ENCODE measurements at regions not wholly inside any gene's neighbourhood (a gene's known extent, or its start where the extent isn't known, plus 50 kb on each side); places are given as distances from the start of the nearest gene placed in this dataset.

GRCh38 chr5:56745864-56746263 is 69.5 kb upstream of the MAP3K1 start:
- Histone ChIP-seq H3K9me3 (no peaks in the 10 kb centered on the region), H3K4me1 (no peaks in the 10 kb centered on the region), H3K36me3 (no peaks in the 10 kb centered on the region), H3K4me3 (no peak overlapping the region), H3K27ac (peak overlapping the region in 1 of 4 donors; percentile 32), H3K27me3 (no peaks in the 10 kb centered on the region)
- TF ChIP-seq POLR2A (IDR thresholded peaks at IDR 0.05) (no peak), CTCF (IDR thresholded peaks at IDR 0.05) (no peak)
- peak in 2 of 3 donors; percentile 54 to 59 for DNase-seq

GRCh38 chr5:56740868-56741267 is 74.5 kb upstream of the MAP3K1 start:
- H3K36me3 ChIP-seq: no peaks in the 10 kb centered on the region
- TF ChIP-seq CTCF (IDR thresholded peaks at IDR 0.05) (no peak), POLR2A (IDR thresholded peaks at IDR 0.05) (no peak)
- H3K9me3 ChIP-seq: no peaks in the 10 kb centered on the region
- H3K27me3 ChIP-seq: no peaks in the 10 kb centered on the region
- H3K27ac ChIP-seq: no peak overlapping the region
- no peak for DNase-seq
- H3K4me1 ChIP-seq: peaks cover 0 to 9% (median 0%) of the 10 kb centered on the region in 4 donors
- no peak overlapping the region for H3K4me3 ChIP-seq

- TF ChIP-seq CTCF (IDR thresholded peaks at IDR 0.05): no peak
- TF ChIP-seq POLR2A (IDR thresholded peaks at IDR 0.05): no peak
Measured at GRCh38 chr5:56739990-56740389, 75.4 kb upstream of the MAP3K1 start.

GRCh38 chr5:56737951-56738606 is 77.3 kb upstream of the MAP3K1 start:
- no peaks in the 10 kb centered on the region for H3K27me3 ChIP-seq
- no peaks in the 10 kb centered on the region for H3K36me3 ChIP-seq
- H3K4me3 ChIP-seq: no peak overlapping the region
- no peak for TF ChIP-seq CTCF (IDR thresholded peaks at IDR 0.05)
- TF ChIP-seq POLR2A (IDR thresholded peaks at IDR 0.05): no peak
- H3K4me1 ChIP-seq: peaks cover 0 to 16% (median 2%) of the 10 kb centered on the region in 4 donors
- no peak for DNase-seq
- no peak overlapping the region for H3K27ac ChIP-seq
- no peaks in the 10 kb centered on the region for H3K9me3 ChIP-seq

More at GRCh38 chr5:56739990-56740389, 75.4 kb upstream of the MAP3K1 start:
- Histone ChIP-seq H3K4me1 (peaks cover 0 to 16% (median 0%) of the 10 kb centered on the region in 4 donors), H3K9me3 (no peaks in the 10 kb centered on the region), H3K4me3 (no peak overlapping the region), H3K27ac (no peak overlapping the region), H3K27me3 (no peaks in the 10 kb centered on the region), H3K36me3 (no peaks in the 10 kb centered on the region)
- DNase-seq: no peak

GRCh38 chr5:56737002-56737621 is 78.2 kb upstream of the MAP3K1 start:
- Histone ChIP-seq H3K36me3 (no peaks in the 10 kb centered on the region), H3K27me3 (no peaks in the 10 kb centered on the region), H3K4me3 (no peak overlapping the region), H3K27ac (peak overlapping the region in 1 of 4 donors; percentile 80), H3K9me3 (no peaks in the 10 kb centered on the region), H3K4me1 (peaks cover 0 to 16% (median 2%) of the 10 kb centered on the region in 4 donors)
- TF ChIP-seq POLR2A (IDR thresholded peaks at IDR 0.05): no peak
- no peak for TF ChIP-seq CTCF (IDR thresholded peaks at IDR 0.05)
- no peak for DNase-seq
